GM13977 (cell line): ENCODE measurements at regions not wholly inside any gene's neighbourhood (a gene's known extent, or its start where the extent isn't known, plus 50 kb on each side); places are given as distances from the start of the nearest gene placed in this dataset.

ENCODE experiments used
- DNase-seq: peaks from one replicate; pipeline ENCODE4 v3.0.0; 2012; ENCODE audit warnings: low spot score
- in situ Hi-C: fragments of 300-500 bp; cut with MboI; formaldehyde crosslinking; loops from one replicate; pipeline ENCODE4 v1.12.0; 2022; ENCODE audit warnings: low sequenced_read_pairs, low pct_unique_long_range_greater_than_20kb, mixed read lengths, inconsistent platforms; ENCODE audit not compliant: unreplicated experiment
- TF ChIP-seq, protein P1 (sequence below): IDR thresholded peaks from 2 replicates; pipeline ENCODE4 v1.5.1; 2012; ENCODE audit warnings: mild to moderate bottlenecking, control low read depth; ENCODE audit not compliant: insufficient read depth; ENCODE audit errors: extremely low read depth, missing control alignments

DNA sequence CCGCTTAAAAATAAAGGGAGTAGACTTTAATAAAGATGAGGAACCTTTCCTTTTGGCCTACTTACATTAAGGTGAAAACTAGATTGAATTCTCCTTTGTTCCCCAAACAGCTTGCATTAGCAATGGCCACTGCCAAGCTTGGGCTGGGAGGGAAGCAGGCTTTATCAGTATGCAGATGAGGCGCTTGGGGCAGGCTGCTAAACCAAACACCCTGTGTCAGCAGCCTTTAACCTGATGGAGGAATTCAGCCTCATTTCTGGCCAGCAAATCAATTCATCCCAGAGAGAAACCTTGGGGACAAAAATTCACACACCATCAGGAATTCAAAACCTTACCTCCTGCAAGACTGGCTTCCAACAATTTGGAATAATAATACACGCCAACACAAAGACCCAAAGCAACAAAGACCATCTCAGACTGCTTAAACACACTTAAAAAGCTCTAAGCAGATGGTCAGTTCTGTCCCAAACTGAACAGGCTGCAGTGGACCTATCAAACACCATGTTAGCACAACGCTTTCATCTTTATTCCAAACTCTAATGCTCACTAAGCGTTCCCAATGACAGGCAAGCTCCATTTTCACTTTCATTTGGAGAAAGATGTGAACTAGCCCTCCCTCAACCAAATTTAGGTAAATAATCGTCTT lies 255.1 kb upstream of the CMC1 start:
- TF ChIP-seq, protein P1, sequence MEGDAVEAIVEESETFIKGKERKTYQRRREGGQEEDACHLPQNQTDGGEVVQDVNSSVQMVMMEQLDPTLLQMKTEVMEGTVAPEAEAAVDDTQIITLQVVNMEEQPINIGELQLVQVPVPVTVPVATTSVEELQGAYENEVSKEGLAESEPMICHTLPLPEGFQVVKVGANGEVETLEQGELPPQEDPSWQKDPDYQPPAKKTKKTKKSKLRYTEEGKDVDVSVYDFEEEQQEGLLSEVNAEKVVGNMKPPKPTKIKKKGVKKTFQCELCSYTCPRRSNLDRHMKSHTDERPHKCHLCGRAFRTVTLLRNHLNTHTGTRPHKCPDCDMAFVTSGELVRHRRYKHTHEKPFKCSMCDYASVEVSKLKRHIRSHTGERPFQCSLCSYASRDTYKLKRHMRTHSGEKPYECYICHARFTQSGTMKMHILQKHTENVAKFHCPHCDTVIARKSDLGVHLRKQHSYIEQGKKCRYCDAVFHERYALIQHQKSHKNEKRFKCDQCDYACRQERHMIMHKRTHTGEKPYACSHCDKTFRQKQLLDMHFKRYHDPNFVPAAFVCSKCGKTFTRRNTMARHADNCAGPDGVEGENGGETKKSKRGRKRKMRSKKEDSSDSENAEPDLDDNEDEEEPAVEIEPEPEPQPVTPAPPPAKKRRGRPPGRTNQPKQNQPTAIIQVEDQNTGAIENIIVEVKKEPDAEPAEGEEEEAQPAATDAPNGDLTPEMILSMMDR: no peak
- no peak for DNase-seq
- in situ Hi-C loops: no loop called here

DNA sequence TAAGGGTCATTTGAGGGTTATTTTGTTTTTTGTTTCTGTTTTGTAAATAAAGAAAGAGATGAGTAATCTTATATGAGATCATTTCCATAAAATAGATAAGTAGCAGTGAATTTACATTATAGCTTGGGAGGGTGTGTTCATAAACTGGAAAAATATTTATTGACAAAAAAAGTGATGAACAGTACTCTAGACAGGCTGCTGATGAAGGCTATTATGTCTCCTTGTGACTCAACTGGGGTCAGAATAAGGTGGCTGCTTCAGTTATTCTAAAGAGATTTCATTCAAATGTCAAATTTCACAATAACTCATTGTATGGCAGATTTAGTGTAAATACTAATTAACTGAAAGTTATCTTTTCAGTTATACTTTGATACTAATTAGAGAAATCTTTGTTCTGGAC lies 251.1 kb upstream of the CMC1 start:
- TF ChIP-seq, protein P1: no peak
- in situ Hi-C loops: no loop called here
- DNase-seq: no peak

DNA sequence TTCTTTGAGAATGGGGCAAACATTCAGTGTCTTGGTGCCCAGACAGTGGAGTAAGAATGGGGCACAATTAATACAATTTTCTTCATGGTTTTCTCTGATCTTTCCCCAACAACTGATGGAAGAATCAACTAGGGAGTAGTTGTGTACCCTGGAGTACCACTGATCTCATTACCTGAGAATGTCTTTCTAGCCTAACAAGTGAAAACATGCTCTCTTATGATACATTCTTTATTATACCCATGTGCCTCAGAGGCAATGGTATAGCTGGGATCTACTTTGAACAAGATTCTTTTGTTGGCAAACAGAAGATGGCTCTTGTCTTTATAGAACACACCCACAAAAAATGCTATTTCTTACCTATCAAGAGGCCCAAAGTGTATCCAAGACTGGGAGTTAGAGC lies 250.6 kb upstream of the CMC1 start:
- no peak for DNase-seq
- TF ChIP-seq, protein P1: no peak
- in situ Hi-C loops: no loop called here

DNA sequence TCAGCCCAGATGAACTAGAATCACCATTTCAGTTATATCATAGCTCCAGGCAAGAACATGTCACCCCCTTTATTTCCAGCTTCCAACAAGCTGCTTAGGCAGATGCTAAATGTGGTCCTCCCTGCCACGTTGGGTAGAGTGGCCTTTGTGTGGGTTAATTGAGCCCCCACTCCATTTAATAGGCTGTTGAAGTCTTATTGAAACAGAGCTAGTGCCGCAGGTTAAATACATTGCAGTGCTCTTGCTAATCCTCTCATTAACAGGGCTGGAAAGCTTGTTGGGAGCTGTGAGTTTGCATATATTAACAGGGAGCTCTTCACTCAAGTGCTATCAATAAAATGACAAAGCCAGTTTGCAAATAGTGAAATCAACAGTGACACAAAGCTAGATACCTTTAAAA lies 248.4 kb upstream of the CMC1 start:
- in situ Hi-C loops: no loop called here
- no peak for DNase-seq
- TF ChIP-seq, protein P1: no peak

DNA sequence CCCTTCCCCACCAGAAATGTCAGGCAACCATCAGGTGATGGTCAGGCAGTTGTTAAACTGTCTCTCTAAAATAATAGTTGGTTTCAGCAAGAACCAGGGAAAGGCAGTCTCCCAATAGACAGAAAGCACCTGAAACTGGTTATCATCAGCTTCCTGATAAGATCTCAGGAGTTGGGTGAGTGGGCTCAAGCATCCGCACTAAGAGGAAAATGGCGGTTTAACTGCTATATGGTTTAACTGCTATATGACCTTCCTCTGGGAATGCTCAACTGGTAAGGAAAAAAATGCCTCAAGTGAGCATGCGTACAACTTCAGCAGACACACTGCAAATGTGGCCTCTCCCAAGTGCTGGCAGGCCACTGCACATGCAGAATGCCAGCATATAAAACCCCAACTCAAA lies 240.8 kb upstream of the CMC1 start:
- in situ Hi-C loops: no loop called here
- no peak for DNase-seq
- TF ChIP-seq, protein P1: no peak

DNA sequence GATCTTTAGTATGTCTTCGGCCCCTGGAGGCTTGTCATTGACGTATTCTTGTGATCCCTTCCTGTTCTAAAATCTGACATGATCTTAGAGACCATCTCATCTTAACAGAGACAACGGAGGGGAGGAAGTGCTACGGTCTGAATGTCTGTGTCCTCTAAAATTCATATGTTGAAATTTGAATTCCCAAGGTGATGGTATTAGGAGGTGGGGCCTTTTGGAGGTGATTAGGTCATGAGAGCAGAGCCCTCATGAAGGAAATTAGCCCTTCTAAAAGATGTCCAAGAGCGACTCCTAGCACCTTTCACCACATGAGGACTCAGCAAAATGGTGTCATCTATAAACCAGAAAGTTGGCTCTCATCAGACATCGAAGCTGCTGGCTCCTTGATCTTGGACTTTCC lies 233.2 kb upstream of the CMC1 start:
- no peak for DNase-seq
- TF ChIP-seq, protein P1: no peak
- in situ Hi-C loops: no loop called here
